ENCODE measurements at regions not wholly inside any gene's neighbourhood (a gene's known extent, or its start where the extent isn't known, plus 50 kb on each side); places are given as distances from the start of the nearest gene placed in this dataset.

GRCh38 chr9:19690128-19690527 lies 98.7 kb downstream of the SLC24A2 start:
- TF ChIP-seq POLR2AphosphoS5 (IDR thresholded peaks at IDR 0.05; ENCODE audit: low read depth, low read length), result no peak
- TF ChIP-seq POLR2A (IDR thresholded peaks at IDR 0.05; ENCODE audit: low read depth, low read length), result no peak
- TF ChIP-seq TAF1 (IDR thresholded peaks at IDR 0.05; ENCODE audit: borderline replicate concordance, low read depth, low read length), result no peak
